HEK293T (cell line): ENCODE measurements at regions not wholly inside any gene's neighbourhood (a gene's known extent, or its start where the extent isn't known, plus 50 kb on each side); places are given as distances from the start of the nearest gene placed in this dataset.

Experiments used
- CTCF ChIA-PET: fragments of 350-600 bp; formaldehyde crosslinking; extraction: SDS; loops from one replicate; lab custom pipeline; 2021; ENCODE audit warnings: antibody characterized with exemption, inconsistent platforms; lab: Yijun Ruan, JAX
- POLR2A ChIA-PET: fragments of 350-600 bp; formaldehyde crosslinking; extraction: SDS; loops from one replicate; lab custom pipeline; 2020; ENCODE audit warnings: antibody characterized with exemption, inconsistent platforms; lab: Yijun Ruan, JAX
- DNase-seq: peaks from one replicate; pipeline ENCODE4 v3.0.0; 2012; ENCODE audit warnings: mixed read lengths; ENCODE audit errors: extremely low spot score
- ARNT ChIP-seq: fragments of 450-650 bp; IDR thresholded peaks from 2 replicates; pipeline ENCODE4 v1.6.1; 2017; ENCODE audit warnings: mild to moderate bottlenecking
- BHLHE40 ChIP-seq: fragments of 450-650 bp; IDR thresholded peaks from 2 replicates; pipeline ENCODE4 v1.6.1; 2016; ENCODE audit warnings: mild to moderate bottlenecking, moderate library complexity, borderline replicate concordance
- CTBP1 ChIP-seq: fragments of 450-650 bp; IDR thresholded peaks from 2 replicates; pipeline ENCODE4 v1.6.1; 2016; ENCODE audit warnings: borderline replicate concordance
- ELF4 ChIP-seq: fragments of 450-650 bp; IDR thresholded peaks from 2 replicates; pipeline ENCODE4 v1.6.1; 2017; ENCODE audit warnings: antibody characterized with exemption
- FOXA1 ChIP-seq: fragments of 450-650 bp; IDR thresholded peaks from 2 replicates; pipeline ENCODE4 v1.6.1; 2016; ENCODE audit warnings: mild to moderate bottlenecking
- FOXK2 ChIP-seq: fragments of 450-650 bp; IDR thresholded peaks from 2 replicates; pipeline ENCODE4 v1.6.1; 2016; ENCODE audit warnings: mild to moderate bottlenecking
- FOXM1 ChIP-seq: fragments of 450-650 bp; IDR thresholded peaks from 2 replicates; pipeline ENCODE4 v1.6.1; 2017; ENCODE audit warnings: mild to moderate bottlenecking, borderline replicate concordance
- HDGF ChIP-seq: fragments of 450-650 bp; IDR thresholded peaks from 2 replicates; pipeline ENCODE4 v1.6.1; 2017; ENCODE audit warnings: antibody characterized with exemption, borderline replicate concordance
- L3MBTL2 ChIP-seq: fragments of 450-650 bp; conservative IDR thresholded peaks from 2 replicates; pipeline ENCODE4 v1.6.1; 2016; ENCODE audit warnings: mild to moderate bottlenecking
- LEF1 ChIP-seq: fragments of 450-650 bp; IDR thresholded peaks from 2 replicates; pipeline ENCODE4 v1.6.1; 2017; ENCODE audit warnings: mild to moderate bottlenecking, borderline replicate concordance
- NFRKB ChIP-seq: fragments of 450-650 bp; IDR thresholded peaks from 2 replicates; pipeline ENCODE4 v1.6.1; 2016; ENCODE audit warnings: mild to moderate bottlenecking, moderate library complexity
- PKNOX1 ChIP-seq: fragments of 450-650 bp; IDR thresholded peaks from 2 replicates; pipeline ENCODE4 v1.6.1; 2016
- SP1 ChIP-seq: fragments of 450-650 bp; IDR thresholded peaks from 2 replicates; pipeline ENCODE4 v1.6.1; 2017
- SUZ12 ChIP-seq: fragments of 450-650 bp; IDR thresholded peaks from 2 replicates; pipeline ENCODE4 v1.6.1; 2016; ENCODE audit warnings: mild to moderate bottlenecking
- TARDBP ChIP-seq: fragments of 450-650 bp; IDR thresholded peaks from 2 replicates; pipeline ENCODE4 v1.6.1; 2016
- ZNF384 ChIP-seq: fragments of 450-650 bp; IDR thresholded peaks from 2 replicates; pipeline ENCODE4 v1.6.1; 2016

DNA sequence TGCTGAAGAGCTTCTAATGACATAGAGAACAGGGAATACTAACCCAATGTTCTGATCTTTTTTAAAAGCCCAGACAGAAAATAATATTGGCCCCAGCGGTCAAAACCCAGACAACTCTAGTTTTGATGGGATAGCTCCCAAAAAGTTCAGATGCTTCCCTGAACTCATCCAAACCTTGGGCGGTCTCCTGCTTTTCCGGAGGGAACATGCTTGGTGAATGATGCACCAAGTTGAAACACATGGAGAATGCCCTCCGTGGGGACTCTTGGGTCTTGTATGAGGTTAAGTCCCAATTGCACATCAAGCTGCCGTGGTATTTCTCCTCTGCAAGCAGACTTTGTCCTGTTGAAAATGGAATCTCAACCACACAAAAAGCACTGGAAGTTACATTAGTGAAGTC, 120.7 kb upstream of the CTAGE1 start:
- ChIA-PET CTCF (no interaction called here), POLR2A (no interaction called here)
- DNase-seq = no peak
- TF ChIP-seq HDGF (no peak), SP1 (no peak), L3MBTL2 (no peak), FOXA1 (no peak), PKNOX1 (no peak), FOXM1 (no peak), LEF1 (no peak), FOXK2 (no peak), CTBP1 (no peak), TARDBP (no peak), NFRKB (no peak), ZNF384 (no peak), ELF4 (no peak), ARNT (no peak), BHLHE40 (no peak), SUZ12 (no peak)

DNA sequence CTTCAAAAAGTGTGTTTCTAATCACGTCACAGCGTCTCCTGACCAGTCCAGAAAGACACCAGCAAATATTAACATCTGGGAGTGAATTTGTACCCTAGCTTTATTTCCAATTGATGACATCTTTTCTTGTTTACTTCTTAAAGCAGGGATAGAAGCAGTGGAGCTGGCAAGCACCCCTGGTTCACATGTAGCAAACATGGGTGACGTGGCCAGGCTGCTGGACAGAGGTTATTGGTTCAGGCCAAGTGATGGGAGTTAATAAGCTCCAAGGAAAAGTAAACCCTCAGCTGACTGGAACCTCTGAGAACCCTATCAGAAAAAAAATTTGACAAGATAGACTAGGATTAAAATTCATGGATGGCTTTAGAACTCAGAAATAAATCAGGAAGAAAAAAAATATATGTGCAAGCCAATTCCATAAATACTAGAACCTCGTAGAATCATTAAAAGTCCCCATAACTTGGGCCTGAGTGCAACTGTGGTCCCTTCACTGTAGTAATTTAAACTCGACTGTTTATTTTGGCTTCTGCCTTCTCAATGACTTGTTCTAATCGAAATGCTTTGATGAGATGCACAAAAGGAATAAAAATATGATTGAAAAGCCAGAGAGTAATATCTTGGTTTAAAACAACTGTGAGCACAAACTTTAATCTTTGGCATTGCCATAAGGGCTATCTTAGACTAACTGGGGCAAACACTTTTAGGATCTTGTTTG, 121.5 kb upstream of the CTAGE1 start:
- TF ChIP-seq SP1 (no peak), ZNF384 (no peak), FOXM1 (no peak), HDGF (no peak), FOXA1 (no peak), L3MBTL2 (no peak), NFRKB (no peak), FOXK2 (no peak), ARNT (no peak), PKNOX1 (no peak), BHLHE40 (no peak), ELF4 (no peak), LEF1 (no peak), CTBP1 (no peak), SUZ12 (no peak)
- no peak for DNase-seq
- CTCF ChIA-PET = no interaction called here
- POLR2A ChIA-PET = interaction anchor here (0.8 kb wide), 1 partner anchor 9 kb away, joined by 3 read pairs; no protein-coding TSS in a partner anchor

DNA sequence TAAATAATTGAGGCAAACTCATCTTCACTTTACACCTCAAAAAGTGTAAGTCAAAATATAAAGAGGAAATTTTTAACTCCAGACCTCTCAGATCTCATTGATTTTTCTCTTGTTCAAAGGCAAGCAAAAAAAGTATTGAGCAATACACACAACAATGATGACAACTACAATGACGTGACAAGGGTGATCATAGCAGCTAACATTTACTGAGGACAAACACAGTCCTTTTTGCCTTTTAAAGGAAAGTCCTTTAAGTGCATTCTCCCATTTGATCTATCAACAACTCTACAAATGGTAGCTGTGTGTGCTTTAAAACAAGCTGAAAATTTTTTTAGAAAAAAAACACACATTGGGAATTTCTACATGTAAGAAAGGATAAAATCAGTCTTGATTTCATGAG, 123.5 kb upstream of the CTAGE1 start:
- TF ChIP-seq BHLHE40 = no peak
- TF ChIP-seq LEF1 = no peak
- no peak for TF ChIP-seq SP1
- no peak for TF ChIP-seq HDGF
- no peak for TF ChIP-seq L3MBTL2
- no peak for TF ChIP-seq ELF4
- TF ChIP-seq ARNT = no peak
- TF ChIP-seq FOXK2 = no peak
- no peak for TF ChIP-seq SUZ12
- TF ChIP-seq FOXA1 = no peak
- TF ChIP-seq FOXM1 = no peak
- CTCF ChIA-PET = no interaction called here
- POLR2A ChIA-PET = no interaction called here
- no peak for DNase-seq

DNA sequence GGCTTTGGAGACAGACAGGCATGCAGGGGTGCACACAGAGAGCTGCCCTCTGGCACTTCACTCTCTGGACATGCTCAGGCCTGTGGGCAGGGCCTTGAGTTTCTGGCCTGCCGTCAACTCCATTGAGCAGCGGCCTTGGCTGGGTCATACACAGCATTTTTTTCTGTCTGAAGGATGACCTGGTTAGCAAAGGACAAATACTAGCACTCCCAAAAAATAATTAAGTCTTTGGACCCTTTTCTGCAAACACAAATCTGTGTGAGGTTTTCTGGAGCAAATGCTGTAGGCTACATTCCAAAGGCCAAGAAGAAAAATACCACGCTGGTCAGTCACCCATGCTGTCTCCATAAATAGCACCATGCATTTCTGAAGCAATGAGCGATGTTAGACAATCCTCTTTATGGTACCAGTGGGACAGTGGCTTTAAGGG, 124.7 kb upstream of the CTAGE1 start:
- no peak for DNase-seq
- ChIA-PET POLR2A (no interaction called here), CTCF (no interaction called here)
- TF ChIP-seq FOXK2 (no peak), FOXM1 (no peak), FOXA1 (no peak), ARNT (no peak), ELF4 (no peak)

DNA sequence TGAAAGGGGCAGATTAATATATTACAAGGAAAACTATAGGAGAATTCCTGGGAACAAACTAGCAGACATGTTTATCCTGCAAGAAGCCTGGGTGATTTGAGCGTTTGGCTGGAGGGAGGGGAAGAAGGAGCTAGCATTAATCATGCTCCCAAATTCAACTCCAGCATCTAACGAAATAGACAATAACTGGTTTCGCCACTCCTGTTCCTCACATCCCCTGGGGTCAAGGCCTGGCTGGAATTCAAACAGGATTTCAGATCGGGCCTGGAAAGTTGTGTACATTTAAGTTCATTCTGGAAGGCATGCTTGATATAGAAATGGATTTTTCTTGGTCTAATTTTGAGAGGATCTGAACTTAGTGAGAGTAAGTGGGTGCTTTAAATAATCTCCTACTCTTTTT, 126.1 kb upstream of the CTAGE1 start:
- ChIA-PET CTCF (no interaction called here), POLR2A (no interaction called here)
- TF ChIP-seq FOXM1 (no peak), PKNOX1 (no peak), CTBP1 (no peak), ELF4 (no peak), ZNF384 (no peak), SUZ12 (no peak), L3MBTL2 (no peak), BHLHE40 (no peak), ARNT (no peak), TARDBP (no peak), SP1 (no peak), LEF1 (no peak), NFRKB (no peak), FOXK2 (no peak)
- DNase-seq = no peak

DNA sequence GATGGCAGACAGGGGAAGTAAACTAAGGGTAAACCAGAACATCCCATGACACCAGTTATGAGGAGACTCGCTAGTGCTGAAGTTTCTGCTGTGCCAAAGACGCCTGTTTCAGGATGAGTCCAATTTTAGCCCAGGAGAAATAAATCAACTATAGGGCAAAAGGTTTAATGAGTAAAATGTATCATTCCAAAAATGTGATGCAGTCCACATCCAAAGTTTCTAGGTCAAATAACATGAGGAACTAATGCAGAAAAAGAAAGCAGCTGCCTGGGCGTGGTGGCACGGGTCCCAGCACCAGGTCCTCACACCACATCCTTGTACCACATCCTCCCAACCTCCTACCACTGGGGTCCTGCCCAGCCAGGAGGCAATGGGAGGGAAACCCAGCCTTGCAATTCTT, 126.9 kb upstream of the CTAGE1 start:
- TF ChIP-seq FOXM1 (no peak), HDGF (no peak), NFRKB (no peak), SUZ12 (no peak), PKNOX1 (no peak), FOXA1 (no peak), SP1 (no peak), ARNT (no peak), BHLHE40 (no peak), CTBP1 (no peak), ZNF384 (no peak), LEF1 (no peak), ELF4 (no peak), L3MBTL2 (no peak)
- DNase-seq = no peak
- ChIA-PET POLR2A (no interaction called here), CTCF (interaction anchor here (1.2 kb wide), 1 partner anchor 8 kb away, joined by 3 read pairs; no protein-coding TSS in a partner anchor)
